LNCaP clone FGC (cell line): ENCODE measurements at regions not wholly inside any gene's neighbourhood (a gene's known extent, or its start where the extent isn't known, plus 50 kb on each side); places are given as distances from the start of the nearest gene placed in this dataset.
"Not testable (repeated sequence)": the region's sequence is repeated elsewhere in the genome, so short reads cannot be mapped to it uniquely, and the experiment has no call there.

ENCODE experiments used
- DNase-seq: peaks from one replicate; pipeline ENCODE4 v3.0.0-alpha.2; 2011; ENCODE audit warnings: low read depth
- H3K4me3 ChIP-seq: 2 replicates; pipeline ENCODE4 v1.5.1; 2011; ENCODE audit warnings: mild to moderate bottlenecking, low read depth, low read length, control low read depth
- TF ChIP-seq, protein P1 (sequence below): IDR thresholded peaks from 2 replicates; pipeline ENCODE4 v1.5.1; 2012; ENCODE audit warnings: mild to moderate bottlenecking; ENCODE audit not compliant: control insufficient read depth, insufficient read depth; ENCODE audit errors: extremely low read depth

DNA sequence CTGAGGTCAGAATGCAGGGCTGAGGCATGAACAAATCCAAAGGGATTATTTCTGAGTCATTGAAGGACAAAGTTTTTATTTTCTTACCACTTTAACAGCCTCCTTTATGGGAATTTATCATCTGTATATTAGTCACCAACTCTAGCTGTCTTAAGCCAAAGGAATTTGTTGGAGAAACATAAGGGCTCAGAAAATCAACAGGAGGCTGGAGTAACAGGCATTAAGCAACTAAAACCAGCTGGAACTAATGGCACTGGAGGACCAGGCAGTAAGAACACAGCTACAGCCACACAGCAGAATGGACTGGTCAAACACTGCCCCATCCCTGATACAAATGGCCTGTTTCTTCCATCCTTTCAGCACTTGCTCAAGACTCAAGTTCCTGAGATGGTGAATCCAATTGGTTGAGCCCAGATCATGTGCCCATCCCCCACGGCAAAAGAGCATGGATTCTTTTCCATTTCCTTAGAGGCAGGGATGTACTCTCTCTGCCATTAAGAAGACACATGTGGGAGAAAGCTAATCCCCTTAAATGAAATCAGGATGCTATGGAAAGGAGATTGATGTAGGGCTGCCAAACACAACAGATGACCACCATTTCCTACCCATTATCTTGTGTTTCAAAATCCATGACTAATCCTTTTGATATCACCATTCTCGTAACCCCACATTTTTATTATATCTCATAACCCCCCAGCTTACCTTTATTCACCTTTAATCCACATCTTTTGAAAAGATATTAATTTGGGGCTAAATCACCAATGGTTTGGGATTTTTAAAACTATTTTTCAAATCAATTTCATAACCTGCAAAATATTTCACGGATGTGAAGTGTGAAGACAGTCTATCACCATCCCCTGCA, 157.0 kb upstream of the FNDC3A start:
- no peak for DNase-seq
- TF ChIP-seq, protein P1, sequence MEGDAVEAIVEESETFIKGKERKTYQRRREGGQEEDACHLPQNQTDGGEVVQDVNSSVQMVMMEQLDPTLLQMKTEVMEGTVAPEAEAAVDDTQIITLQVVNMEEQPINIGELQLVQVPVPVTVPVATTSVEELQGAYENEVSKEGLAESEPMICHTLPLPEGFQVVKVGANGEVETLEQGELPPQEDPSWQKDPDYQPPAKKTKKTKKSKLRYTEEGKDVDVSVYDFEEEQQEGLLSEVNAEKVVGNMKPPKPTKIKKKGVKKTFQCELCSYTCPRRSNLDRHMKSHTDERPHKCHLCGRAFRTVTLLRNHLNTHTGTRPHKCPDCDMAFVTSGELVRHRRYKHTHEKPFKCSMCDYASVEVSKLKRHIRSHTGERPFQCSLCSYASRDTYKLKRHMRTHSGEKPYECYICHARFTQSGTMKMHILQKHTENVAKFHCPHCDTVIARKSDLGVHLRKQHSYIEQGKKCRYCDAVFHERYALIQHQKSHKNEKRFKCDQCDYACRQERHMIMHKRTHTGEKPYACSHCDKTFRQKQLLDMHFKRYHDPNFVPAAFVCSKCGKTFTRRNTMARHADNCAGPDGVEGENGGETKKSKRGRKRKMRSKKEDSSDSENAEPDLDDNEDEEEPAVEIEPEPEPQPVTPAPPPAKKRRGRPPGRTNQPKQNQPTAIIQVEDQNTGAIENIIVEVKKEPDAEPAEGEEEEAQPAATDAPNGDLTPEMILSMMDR, result no peak

DNA sequence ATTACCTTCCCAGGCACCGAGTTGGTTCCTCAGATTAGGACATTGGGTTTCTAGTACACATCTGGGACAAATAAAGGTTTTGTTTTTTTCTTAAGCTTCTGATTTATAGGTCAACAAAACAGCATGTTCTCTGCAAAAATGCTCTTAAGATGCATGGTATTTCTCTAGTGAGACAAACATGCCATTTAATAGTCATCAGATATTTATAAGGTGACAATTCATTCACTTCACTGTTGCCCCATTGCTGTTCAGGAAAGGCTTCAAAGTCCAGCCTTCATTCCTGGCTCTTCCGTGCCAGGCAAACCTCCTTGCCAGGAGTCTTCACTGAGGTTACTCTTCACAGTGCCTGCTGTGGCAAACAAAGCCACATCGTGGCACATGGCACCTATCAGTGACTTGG, 156.3 kb upstream of the FNDC3A start:
- TF ChIP-seq, protein P1, result no peak
- no peak for DNase-seq
- H3K4me3 ChIP-seq, result no peak overlapping the region

More for the DNA sequence above, 157.0 kb upstream of the FNDC3A start:
- H3K4me3 ChIP-seq, result no peak overlapping the region

DNA sequence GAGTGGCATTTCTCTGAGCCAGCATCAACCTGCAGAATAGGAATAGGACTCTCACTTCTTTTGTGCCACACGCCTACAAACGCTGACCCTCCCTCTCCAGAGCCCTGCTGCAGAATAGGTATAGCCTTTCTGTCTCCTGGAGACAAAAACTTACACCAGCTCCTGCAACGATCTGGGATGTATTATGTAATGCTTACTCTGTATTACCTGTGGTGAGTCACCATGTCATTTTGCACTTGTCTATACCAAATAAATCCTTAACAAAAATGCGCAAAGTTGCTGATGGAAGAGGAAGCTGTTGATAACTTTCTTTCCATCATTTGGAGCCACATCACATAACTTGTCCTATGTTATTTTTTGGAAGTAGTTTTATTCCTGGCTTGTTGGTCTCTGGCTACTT, 155.8 kb upstream of the FNDC3A start:
- H3K4me3 ChIP-seq, result no peak overlapping the region
- DNase-seq, result no peak
- TF ChIP-seq, protein P1, result no peak

DNA sequence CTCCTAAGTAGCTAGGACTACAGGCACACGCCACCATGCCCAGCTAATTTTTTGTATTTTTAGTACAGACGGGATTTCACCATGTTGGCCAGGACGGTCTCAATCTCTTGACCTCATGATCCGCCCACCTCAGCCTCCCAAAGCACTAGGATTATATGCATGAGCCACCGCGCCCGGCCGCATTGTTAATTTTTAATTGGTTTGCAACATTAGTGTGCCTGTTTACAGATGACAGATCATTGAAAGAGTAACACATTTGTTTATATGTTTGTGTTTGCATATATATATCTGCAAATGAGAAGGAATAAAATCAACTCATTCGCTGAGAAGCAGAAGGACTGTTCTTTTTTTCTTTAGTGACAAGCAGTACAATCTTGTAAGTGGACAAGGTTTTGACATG, 152.2 kb upstream of the FNDC3A start:
- not testable (repeated sequence) for H3K4me3 ChIP-seq, DNase-seq

DNA sequence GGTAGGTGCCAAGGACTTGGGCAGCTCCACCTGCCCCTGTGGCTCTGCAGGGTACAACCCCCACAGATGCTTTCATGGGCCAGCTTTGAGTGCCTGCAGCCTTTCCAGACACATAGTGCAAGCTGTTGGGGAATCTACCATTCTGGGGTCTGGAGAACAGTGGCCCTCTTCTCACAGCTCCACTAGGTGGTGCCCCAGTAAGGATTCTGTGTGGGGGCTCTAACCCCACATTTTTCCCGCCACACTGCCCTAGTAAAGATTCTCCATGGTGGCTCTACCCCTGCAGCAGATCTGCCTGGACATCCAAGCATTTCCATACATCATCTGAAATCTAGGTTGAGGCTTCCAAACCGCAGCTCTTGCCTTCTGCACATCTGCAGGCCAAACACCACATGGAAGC, 149.7 kb upstream of the FNDC3A start:
- TF ChIP-seq, protein P1, result no peak
- no peak for DNase-seq
- no peak overlapping the region for H3K4me3 ChIP-seq

DNA sequence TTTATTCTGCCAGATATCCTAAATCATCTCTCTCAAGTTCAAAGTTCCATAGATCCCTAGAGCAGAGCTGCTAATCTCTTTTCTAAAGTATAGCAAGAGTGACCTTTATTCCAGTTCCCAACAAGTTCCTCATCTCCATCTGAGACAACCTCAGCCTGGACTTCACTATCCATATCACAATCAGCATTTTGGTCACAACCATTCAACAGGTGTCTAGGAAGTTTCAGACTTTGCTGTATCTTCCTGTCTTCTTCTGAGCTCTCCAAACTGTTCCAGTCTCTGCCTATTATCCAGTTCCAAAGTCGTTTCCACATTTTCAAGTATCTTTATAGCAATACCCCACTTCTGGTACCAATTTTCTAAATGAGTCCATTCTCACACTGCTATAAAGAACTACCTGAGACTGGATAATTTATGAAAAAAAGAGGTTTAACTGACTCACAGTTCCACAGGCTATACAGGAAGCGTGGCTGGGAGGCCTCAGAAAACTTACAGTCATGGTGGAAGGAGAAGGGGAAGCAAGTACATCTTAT, 148.7 kb upstream of the FNDC3A start:
- not testable (repeated sequence) for DNase-seq, H3K4me3 ChIP-seq

DNA sequence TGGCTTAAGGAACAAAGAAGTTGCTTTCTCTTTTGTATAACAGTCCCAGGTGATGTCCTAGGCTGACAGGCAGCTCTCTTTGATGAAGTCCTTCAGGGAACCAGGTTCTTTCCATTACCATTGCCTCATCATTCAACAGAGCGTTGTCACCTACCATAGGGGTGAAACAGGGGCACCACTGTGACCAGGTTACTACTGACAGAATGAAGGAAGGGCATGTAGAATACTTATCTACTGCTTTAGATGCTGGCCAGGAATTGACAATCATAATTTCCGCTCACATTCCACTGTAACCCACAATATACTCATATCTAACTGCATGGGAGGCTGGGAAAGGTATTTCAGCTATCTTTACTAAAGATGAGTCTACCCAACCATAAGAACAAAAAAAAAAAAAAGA, 148.0 kb upstream of the FNDC3A start:
- TF ChIP-seq, protein P1, result no peak
- no peak for DNase-seq
- no peak overlapping the region for H3K4me3 ChIP-seq

DNA sequence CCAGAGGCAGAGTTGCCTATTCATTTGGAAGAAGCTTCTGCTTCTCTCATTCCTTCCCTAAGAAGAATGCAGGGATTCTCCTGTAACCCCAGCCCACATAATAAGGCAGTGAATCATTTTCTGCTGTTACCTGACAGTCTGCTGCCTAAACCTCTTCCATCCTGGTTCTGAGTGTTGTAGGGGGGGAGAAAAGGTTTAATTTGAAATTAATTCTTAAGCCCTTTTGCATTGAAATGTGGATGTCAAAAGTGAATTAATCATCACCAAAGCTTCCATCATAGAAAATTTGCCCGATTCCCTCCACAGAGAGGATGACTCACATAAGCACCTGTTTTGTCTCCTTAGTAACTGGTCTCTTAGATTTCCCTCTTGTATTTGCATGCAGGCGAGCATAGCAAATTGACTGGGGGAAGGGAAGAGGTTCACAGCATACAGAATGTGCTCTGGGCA, 146.7 kb upstream of the FNDC3A start:
- H3K4me3 ChIP-seq, result no peak overlapping the region
- TF ChIP-seq, protein P1, result no peak
- no peak for DNase-seq
